ENCODE measurements at regions not wholly inside any gene's neighbourhood (a gene's known extent, or its start where the extent isn't known, plus 50 kb on each side); places are given as distances from the start of the nearest gene placed in this dataset.
"Not testable (repeated sequence)": the region's sequence is repeated elsewhere in the genome, so short reads cannot be mapped to it uniquely, and the experiment has no call there.

- peak; percentile 73 for DNase-seq
These were observed 260.3 kb downstream of the AHR start for GRCh38 chr7:17558558-17559332.

GRCh38 chr7:17559388-17559787, 260.9 kb downstream of the AHR start:
- peak; percentile 83 for DNase-seq

GRCh38 chr7:17560516-17560915, 262.1 kb downstream of the AHR start:
- DNase-seq = peak; percentile 22

GRCh38 chr7:17560966-17561365, 262.5 kb downstream of the AHR start:
- DNase-seq = no peak

GRCh38 chr7:17564678-17565212, 266.3 kb downstream of the AHR start:
- DNase-seq = no peak

- DNase-seq = no peak
These were observed 281.7 kb downstream of the AHR start for GRCh38 chr7:17580141-17580540.

- DNase-seq = no peak
These were observed 282.4 kb downstream of the AHR start for GRCh38 chr7:17580856-17581255.

GRCh38 chr7:17581301-17581700, 282.8 kb downstream of the AHR start:
- DNase-seq = no peak

GRCh38 chr7:17582696-17583095, 284.2 kb downstream of the AHR start:
- DNase-seq = not testable (repeated sequence)

- no peak for DNase-seq
These were observed 285.3 kb downstream of the AHR start for GRCh38 chr7:17583786-17584185.

- no peak for DNase-seq
These were observed 286.4 kb downstream of the AHR start for GRCh38 chr7:17584822-17585221.

GRCh38 chr7:17586711-17587110, 288.3 kb downstream of the AHR start:
- no peak for DNase-seq

GRCh38 chr7:17588730-17589129, 290.3 kb downstream of the AHR start:
- DNase-seq = peak; percentile 20

GRCh38 chr7:17589671-17590070, 291.2 kb downstream of the AHR start:
- no peak for DNase-seq

GRCh38 chr7:17590221-17590620, 291.8 kb downstream of the AHR start:
- no peak for DNase-seq

- no peak for DNase-seq
These were observed 295.5 kb downstream of the AHR start for GRCh38 chr7:17593819-17594419.

GRCh38 chr7:17595546-17595945, 297.1 kb downstream of the AHR start:
- DNase-seq = no peak

GRCh38 chr7:17598305-17598704, 299.9 kb downstream of the AHR start:
- peak; percentile 29 for DNase-seq

GRCh38 chr7:17598846-17599245, 300.4 kb downstream of the AHR start:
- no peak for DNase-seq

- no peak for DNase-seq
These were observed 301.4 kb downstream of the AHR start for GRCh38 chr7:17599733-17600339.

GRCh38 chr7:17600340-17600752, 301.9 kb downstream of the AHR start:
- DNase-seq = peak; percentile 13

- DNase-seq = no peak
These were observed 303.5 kb downstream of the AHR start for GRCh38 chr7:17601921-17602320.

- DNase-seq = no peak
These were observed 309.8 kb downstream of the AHR start for GRCh38 chr7:17608114-17608833.
